Neural cell (in vitro differentiated cells): ENCODE measurements at regions not wholly inside any gene's neighbourhood (a gene's known extent, or its start where the extent isn't known, plus 50 kb on each side); places are given as distances from the start of the nearest gene placed in this dataset.

ENCODE experiments used
- CTCF ChIP-seq: fragments of 450-650 bp; IDR thresholded peaks from 2 replicates; pipeline ENCODE4 v1.5.1; 2014; ENCODE audit warnings: antibody characterized with exemption, mild to moderate bottlenecking, moderate library complexity; ENCODE audit not compliant: poor library complexity, severe bottlenecking
- EP300 ChIP-seq: fragments of 450-650 bp; conservative IDR thresholded peaks from 2 replicates; pipeline ENCODE4 v1.6.1; 2014; ENCODE audit warnings: antibody characterized with exemption, mild to moderate bottlenecking, moderate library complexity; ENCODE audit not compliant: poor library complexity, severe bottlenecking
- EZH2 ChIP-seq: fragments of 200-600, 300-800 bp; shearing (Covaris generic), sonication (generic); IDR thresholded peaks from 2 replicates; pipeline ENCODE4 v1.6.1; 2014; ENCODE audit warnings: antibody characterized with exemption, low read length, borderline replicate concordance, mild to moderate bottlenecking; ENCODE audit not compliant: insufficient read depth, poor library complexity, severe bottlenecking
- POLR2AphosphoS5 ChIP-seq: IDR thresholded peaks from 2 replicates; pipeline ENCODE4 v1.6.1; 2012
- RAD21 ChIP-seq: fragments of 450-650 bp; conservative IDR thresholded peaks from 2 replicates; pipeline ENCODE4 v1.6.1; 2014; ENCODE audit warnings: antibody characterized with exemption, mild to moderate bottlenecking, moderate library complexity
- SMC3 ChIP-seq: fragments of 450-650 bp; conservative IDR thresholded peaks from 2 replicates; pipeline ENCODE4 v1.6.1; 2014; ENCODE audit warnings: antibody characterized with exemption, mild to moderate bottlenecking, moderate library complexity; ENCODE audit not compliant: poor library complexity
- TAF1 ChIP-seq: IDR thresholded peaks from 2 replicates; pipeline ENCODE4 v1.6.1; 2012; ENCODE audit warnings: low read depth

- TF ChIP-seq CTCF, result no peak
- TF ChIP-seq TAF1, result no peak
- TF ChIP-seq EZH2, result no peak
- TF ChIP-seq EP300, result no peak
- no peak for TF ChIP-seq POLR2AphosphoS5
- TF ChIP-seq RAD21, result no peak
- TF ChIP-seq SMC3, result no peak
Measured at GRCh38 chr12:91863702-91864101, 281.9 kb downstream of the BTG1 start.
